ENCODE measurements at regions not wholly inside any gene's neighbourhood (a gene's known extent, or its start where the extent isn't known, plus 50 kb on each side); places are given as distances from the start of the nearest gene placed in this dataset.

GRCh38 chr3:118710532-118710931 is 324.1 kb downstream of the IGSF11 start:
- Histone ChIP-seq H3K18ac (ENCODE audit: low read length) (no peak overlapping the region), H2BK120ac (ENCODE audit: insufficient read depth, low read length, poor library complexity) (no peak overlapping the region), H3K4me1 (ENCODE audit: control insufficient read depth in 1 of 2, insufficient read depth in 2 of 2, low read length in 2 of 2) (no peaks in the 10 kb centered on the region), H4K91ac (ENCODE audit: low read depth, low read length) (no peak overlapping the region), H3K9me3 (ENCODE audit: insufficient read depth, low read depth, low read length) (no peaks in the 10 kb centered on the region), H3K79me2 (ENCODE audit: control insufficient read depth, insufficient read depth, low read length, poor library complexity) (no peaks in the 10 kb centered on the region), H4K12ac (ENCODE audit: low read depth, low read length) (no peak overlapping the region), H3K79me1 (ENCODE audit: low read length) (no peaks in the 10 kb centered on the region), H2AFZ (ENCODE audit: insufficient read depth, low read length, poor library complexity) (no peak overlapping the region), H3K27me3 (ENCODE audit: insufficient read depth, low read length) (no peaks in the 10 kb centered on the region), H3K4me3 (ENCODE audit: low read depth, low read length) (no peak overlapping the region), H3K4me2 (ENCODE audit: low read length) (no peak overlapping the region), H3K4ac (ENCODE audit: low read depth, low read length) (no peak overlapping the region), H3K23ac (ENCODE audit: low read length) (no peak overlapping the region), H3K36me3 (ENCODE audit: control insufficient read depth in 1 of 2, insufficient read depth in 2 of 2, low read length in 2 of 2) (no peaks in the 10 kb centered on the region), H3K14ac (ENCODE audit: low read length) (no peak overlapping the region), H2AK5ac (ENCODE audit: low read length) (no peak overlapping the region), H2BK12ac (ENCODE audit: low read length) (no peak overlapping the region), H3K27ac (ENCODE audit: low read depth, low read length) (no peak overlapping the region), H4K8ac (ENCODE audit: low read depth, low read length) (no peak overlapping the region), H3K9ac (ENCODE audit: low read length) (no peak overlapping the region), H2BK5ac (ENCODE audit: low read depth, low read length, poor library complexity) (no peak overlapping the region)
- no CpG with 5 or more reads among the region's 2 CpGs for WGBS (ENCODE audit: extremely low coverage, insufficient coverage, insufficient read length)
- DNase-seq: no peak

DNA sequence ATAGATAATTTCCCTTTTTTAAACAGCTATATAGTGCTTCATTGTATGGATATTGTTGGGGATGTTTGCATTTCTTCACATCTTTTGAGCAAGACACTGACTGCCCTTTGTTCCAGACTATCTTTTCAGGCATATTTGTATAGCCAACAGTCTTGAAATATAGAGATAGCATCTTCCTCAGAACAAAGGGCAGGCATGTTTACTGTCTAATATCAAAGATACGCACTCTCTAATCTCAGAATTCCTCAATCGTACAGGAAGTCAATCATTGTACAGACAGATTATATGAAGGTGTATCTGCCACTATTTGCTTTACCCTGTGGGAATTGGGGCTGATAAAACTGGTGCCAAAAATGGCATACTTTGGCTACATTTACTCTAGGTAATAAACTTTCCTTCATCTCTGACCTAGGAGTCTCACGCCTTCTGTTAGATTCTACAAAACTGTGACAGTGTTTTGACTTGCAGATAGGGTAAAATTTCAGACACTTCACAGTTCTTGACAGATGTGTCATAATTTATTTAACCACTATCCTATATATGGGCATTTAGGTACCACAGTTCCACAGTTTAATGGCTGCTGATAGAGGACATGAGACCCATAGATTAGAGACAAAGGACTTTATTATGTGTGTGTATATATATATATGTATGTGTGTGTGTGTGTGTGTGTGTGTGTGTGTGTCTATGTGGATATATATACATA is 321.0 kb downstream of the IGSF11 start:
- Histone ChIP-seq H3K23ac (ENCODE audit: low read length) (no peak overlapping the region), H3K36me3 (ENCODE audit: control insufficient read depth in 1 of 2, insufficient read depth in 2 of 2, low read length in 2 of 2) (no peaks in the 10 kb centered on the region), H2AK5ac (ENCODE audit: low read length) (no peak overlapping the region), H3K27ac (ENCODE audit: low read depth, low read length) (no peak overlapping the region), H3K4ac (ENCODE audit: low read depth, low read length) (no peak overlapping the region), H2BK12ac (ENCODE audit: low read length) (no peak overlapping the region), H3K14ac (ENCODE audit: low read length) (no peak overlapping the region), H4K91ac (ENCODE audit: low read depth, low read length) (no peak overlapping the region), H3K4me1 (ENCODE audit: control insufficient read depth in 1 of 2, insufficient read depth in 2 of 2, low read length in 2 of 2) (no peaks in the 10 kb centered on the region), H4K12ac (ENCODE audit: low read depth, low read length) (no peak overlapping the region), H3K18ac (ENCODE audit: low read length) (no peak overlapping the region), H3K9me3 (ENCODE audit: insufficient read depth, low read depth, low read length) (no peaks in the 10 kb centered on the region), H4K8ac (ENCODE audit: low read depth, low read length) (no peak overlapping the region), H3K79me1 (ENCODE audit: low read length) (no peaks in the 10 kb centered on the region), H2AFZ (ENCODE audit: insufficient read depth, low read length, poor library complexity) (no peak overlapping the region), H2BK120ac (ENCODE audit: insufficient read depth, low read length, poor library complexity) (no peak overlapping the region), H3K4me2 (ENCODE audit: low read length) (no peak overlapping the region), H3K27me3 (ENCODE audit: insufficient read depth, low read length) (no peaks in the 10 kb centered on the region), H3K4me3 (ENCODE audit: low read depth, low read length) (no peak overlapping the region), H2BK5ac (ENCODE audit: low read depth, low read length, poor library complexity) (no peak overlapping the region), H3K9ac (ENCODE audit: low read length) (no peak overlapping the region), H3K79me2 (ENCODE audit: control insufficient read depth, insufficient read depth, low read length, poor library complexity) (no peaks in the 10 kb centered on the region)
- WGBS (ENCODE audit: extremely low coverage, insufficient coverage, insufficient read length): no CpG with 5 or more reads among the region's 3 CpGs
- DNase-seq: no peak

DNA sequence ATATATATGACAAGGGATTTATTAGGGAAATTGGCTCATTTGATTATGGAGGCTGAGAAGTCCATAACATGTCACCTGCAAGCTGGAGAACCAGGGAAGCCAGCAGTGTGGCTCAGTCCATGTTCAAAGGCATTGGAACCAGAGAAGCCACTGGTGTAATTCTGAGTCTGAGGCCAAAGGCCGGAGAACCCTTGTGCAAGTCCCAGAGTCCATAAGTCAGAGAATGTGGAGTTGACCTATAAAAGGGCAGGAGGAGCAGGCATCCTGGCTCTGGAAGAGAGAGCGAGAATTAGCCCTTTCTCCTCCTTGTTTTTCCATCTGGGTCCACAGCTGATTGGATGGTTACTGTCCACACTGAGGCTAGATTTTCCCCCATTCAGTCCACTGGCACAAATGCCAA is 319.8 kb downstream of the IGSF11 start:
- H3K36me3 ChIP-seq (ENCODE audit: control insufficient read depth in 1 of 2, insufficient read depth in 2 of 2, low read length in 2 of 2): no peaks in the 10 kb centered on the region
- H3K9ac ChIP-seq (ENCODE audit: low read length): no peak overlapping the region
- H4K12ac ChIP-seq (ENCODE audit: low read depth, low read length): no peak overlapping the region
- H3K9me3 ChIP-seq (ENCODE audit: insufficient read depth, low read depth, low read length): no peaks in the 10 kb centered on the region
- no peak overlapping the region for H3K4ac ChIP-seq (ENCODE audit: low read depth, low read length)
- no peaks in the 10 kb centered on the region for H3K79me2 ChIP-seq (ENCODE audit: control insufficient read depth, insufficient read depth, low read length, poor library complexity)
- no peak overlapping the region for H3K14ac ChIP-seq (ENCODE audit: low read length)
- no peaks in the 10 kb centered on the region for H3K79me1 ChIP-seq (ENCODE audit: low read length)
- H2BK120ac ChIP-seq (ENCODE audit: insufficient read depth, low read length, poor library complexity): no peak overlapping the region
- no peaks in the 10 kb centered on the region for H3K4me1 ChIP-seq (ENCODE audit: control insufficient read depth in 1 of 2, insufficient read depth in 2 of 2, low read length in 2 of 2)
- H2AFZ ChIP-seq (ENCODE audit: insufficient read depth, low read length, poor library complexity): no peak overlapping the region
- no peak overlapping the region for H3K18ac ChIP-seq (ENCODE audit: low read length)
- no peak overlapping the region for H2AK5ac ChIP-seq (ENCODE audit: low read length)
- H3K27ac ChIP-seq (ENCODE audit: low read depth, low read length): no peak overlapping the region
- no peak overlapping the region for H3K4me2 ChIP-seq (ENCODE audit: low read length)
- H3K4me3 ChIP-seq (ENCODE audit: low read depth, low read length): no peak overlapping the region
- no peak overlapping the region for H2BK12ac ChIP-seq (ENCODE audit: low read length)
- no peak overlapping the region for H2BK5ac ChIP-seq (ENCODE audit: low read depth, low read length, poor library complexity)
- no CpG with 5 or more reads among the region's 2 CpGs for WGBS (ENCODE audit: extremely low coverage, insufficient coverage, insufficient read length)
- no peaks in the 10 kb centered on the region for H3K27me3 ChIP-seq (ENCODE audit: insufficient read depth, low read length)
- H3K23ac ChIP-seq (ENCODE audit: low read length): no peak overlapping the region
- H4K8ac ChIP-seq (ENCODE audit: low read depth, low read length): no peak overlapping the region
- DNase-seq: no peak
- no peak overlapping the region for H4K91ac ChIP-seq (ENCODE audit: low read depth, low read length)

DNA sequence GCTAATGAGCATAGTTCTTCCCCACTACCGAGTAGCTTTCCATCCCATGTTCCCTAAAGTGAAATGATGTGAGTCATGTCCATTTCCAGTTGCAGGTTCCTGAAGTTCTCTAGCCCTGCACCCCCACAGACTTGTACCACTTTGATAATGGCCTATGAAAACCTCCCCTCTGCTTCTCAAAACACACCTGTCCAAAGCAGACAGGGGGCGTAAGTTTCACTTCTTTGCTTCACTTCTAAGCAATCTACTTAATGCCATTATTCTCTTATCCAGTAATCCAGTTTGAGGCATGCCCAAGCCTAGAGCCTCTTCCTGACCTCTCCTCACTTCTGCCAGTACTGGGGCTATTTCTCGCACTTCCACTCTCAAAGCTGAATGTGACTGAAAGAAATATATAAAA is 305.1 kb downstream of the IGSF11 start:
- no CpG with 5 or more reads among the region's 3 CpGs for WGBS (ENCODE audit: extremely low coverage, insufficient coverage, insufficient read length)
- Histone ChIP-seq H4K8ac (ENCODE audit: low read depth, low read length) (no peak overlapping the region), H2AFZ (ENCODE audit: insufficient read depth, low read length, poor library complexity) (no peak overlapping the region), H2AK5ac (ENCODE audit: low read length) (no peak overlapping the region), H3K79me1 (ENCODE audit: low read length) (no peaks in the 10 kb centered on the region), H4K91ac (ENCODE audit: low read depth, low read length) (no peak overlapping the region), H3K79me2 (ENCODE audit: control insufficient read depth, insufficient read depth, low read length, poor library complexity) (no peaks in the 10 kb centered on the region), H2BK5ac (ENCODE audit: low read depth, low read length, poor library complexity) (no peak overlapping the region), H3K9me3 (ENCODE audit: insufficient read depth, low read depth, low read length) (no peaks in the 10 kb centered on the region), H3K4me1 (ENCODE audit: control insufficient read depth in 1 of 2, insufficient read depth in 2 of 2, low read length in 2 of 2) (no peaks in the 10 kb centered on the region), H3K4ac (ENCODE audit: low read depth, low read length) (no peak overlapping the region), H3K27ac (ENCODE audit: low read depth, low read length) (no peak overlapping the region), H3K23ac (ENCODE audit: low read length) (no peak overlapping the region), H3K4me3 (ENCODE audit: low read depth, low read length) (no peak overlapping the region), H3K27me3 (ENCODE audit: insufficient read depth, low read length) (no peaks in the 10 kb centered on the region), H4K12ac (ENCODE audit: low read depth, low read length) (no peak overlapping the region), H2BK120ac (ENCODE audit: insufficient read depth, low read length, poor library complexity) (no peak overlapping the region), H2BK12ac (ENCODE audit: low read length) (no peak overlapping the region), H3K4me2 (ENCODE audit: low read length) (no peak overlapping the region), H3K9ac (ENCODE audit: low read length) (no peak overlapping the region), H3K18ac (ENCODE audit: low read length) (no peak overlapping the region), H3K36me3 (ENCODE audit: control insufficient read depth in 1 of 2, insufficient read depth in 2 of 2, low read length in 2 of 2) (no peaks in the 10 kb centered on the region), H3K14ac (ENCODE audit: low read length) (no peak overlapping the region)
- no peak for DNase-seq

All from trophoblast cell (in vitro differentiated cells and primary cell).